Panc1 (cell line): ENCODE measurements at regions not wholly inside any gene's neighbourhood (a gene's known extent, or its start where the extent isn't known, plus 50 kb on each side); places are given as distances from the start of the nearest gene placed in this dataset.

Experiments used
- ATAC-seq: fragments of 200-7000 bp; cut with Tn5 transposase; 2 replicates; pipeline ENCODE4 v1.9.1; 2020; ENCODE audit warnings: mild to moderate bottlenecking, moderate library complexity
- BruUV-seq: library from RNA; stranded (reverse); fragments of 400-500 nt; replicated peaks from 2 replicates; lab custom pipeline; 2021; lab: Mats Ljungman, UMichigan
- CTCF ChIA-PET: fragments of 300-600 bp; sonication (Branson Sonifier 250); formaldehyde crosslinking; loops from one replicate; lab custom pipeline; 2022; ENCODE audit warnings: antibody characterized with exemption; lab: Charles Lee
- POLR2A ChIA-PET: fragments of 300-600 bp; sonication (Branson Sonifier 250); formaldehyde crosslinking; loops from one replicate; lab custom pipeline; 2022; ENCODE audit warnings: antibody characterized with exemption; lab: Charles Lee
- DNase-seq: peaks from one replicate; pipeline ENCODE4 v3.0.0-alpha.2; 2010; ENCODE audit warnings: low read depth, low spot score
- H3K27ac ChIP-seq: 2 replicates; pipeline ENCODE4 v1.5.1; 2011; ENCODE audit warnings: mild to moderate bottlenecking, low read length, inconsistent platforms
- H3K27me3 ChIP-seq: fragments of 200-500 bp; sonication (Bioruptor generic); 2 replicates; pipeline ENCODE4 v1.6.0; 2014; ENCODE audit warnings: low read length, inconsistent platforms; ENCODE audit not compliant: control insufficient read depth, insufficient read depth
- H3K36me3 ChIP-seq: fragments of 200-500 bp; sonication (Bioruptor generic); 2 replicates; pipeline ENCODE4 v1.5.1; 2014; ENCODE audit warnings: inconsistent platforms, mild to moderate bottlenecking, low read length, moderate library complexity; ENCODE audit not compliant: control insufficient read depth, insufficient read depth
- H3K4me1 ChIP-seq: 2 replicates; pipeline ENCODE4 v1.5.1; 2011; ENCODE audit warnings: inconsistent platforms, mild to moderate bottlenecking, low read length, moderate library complexity; ENCODE audit not compliant: control insufficient read depth, insufficient read depth
- H3K4me3 ChIP-seq, 2 experiments: 2 replicates each; pipeline ENCODE4 v1.5.1; 2011 to 2012; ENCODE audit warnings: low read depth in 2 of 2, low read length in 2 of 2, mild to moderate bottlenecking in 2 of 2, inconsistent platforms in 1 of 2, moderate library complexity in 1 of 2
- H3K9me3 ChIP-seq: fragments of 200-500 bp; sonication (Bioruptor generic); 2 replicates; pipeline ENCODE4 v1.5.1; 2014; ENCODE audit warnings: low read depth, mild to moderate bottlenecking, inconsistent platforms, low read length, moderate library complexity; ENCODE audit not compliant: control insufficient read depth, insufficient read depth
- POLR2AphosphoS5 ChIP-seq: IDR thresholded peaks from 2 replicates; pipeline ENCODE4 v1.6.1; 2012; ENCODE audit warnings: mild to moderate bottlenecking, low read depth, low read length, moderate library complexity
- SIN3A ChIP-seq: IDR thresholded peaks from 2 replicates; pipeline ENCODE4 v1.6.1; 2012; ENCODE audit warnings: low read depth, mild to moderate bottlenecking, low read length, moderate library complexity, borderline replicate concordance; ENCODE audit not compliant: insufficient read depth
- TCF7L2 ChIP-seq: IDR thresholded peaks from 2 replicates; pipeline ENCODE4 v1.6.1; 2011; ENCODE audit warnings: mild to moderate bottlenecking, low read depth, low read length, inconsistent platforms
- in situ Hi-C: cut with HindIII; loops from 2 replicates; pipeline ENCODE4 v1.10.0; 2016; ENCODE audit warnings: low sequenced_read_pairs, low pct_unique_long_range_greater_than_20kb
- intact Hi-C: fragments of 100-400 bp; cut with micrococcal nuclease; formaldehyde crosslinking; loops from one replicate; pipeline ENCODE4 v1.10.0; 2022; ENCODE audit not compliant: unreplicated experiment
- TF ChIP-seq, protein P1 (sequence below), 2 experiments: IDR thresholded peaks; 2 replicates each; pipeline ENCODE4 v1.6.1; 2011 to 2012; ENCODE audit warnings: low read depth in 2 of 2, control low read depth in 1 of 2, low read length in 1 of 2, mild to moderate bottlenecking in 1 of 2, moderate library complexity in 1 of 2; ENCODE audit not compliant: insufficient read depth in 1 of 2
- TF ChIP-seq, protein P2 (sequence below): fragments of 450-650 bp; IDR thresholded peaks from 2 replicates; pipeline ENCODE4 v1.5.1; 2017; ENCODE audit warnings: mild to moderate bottlenecking

DNA sequence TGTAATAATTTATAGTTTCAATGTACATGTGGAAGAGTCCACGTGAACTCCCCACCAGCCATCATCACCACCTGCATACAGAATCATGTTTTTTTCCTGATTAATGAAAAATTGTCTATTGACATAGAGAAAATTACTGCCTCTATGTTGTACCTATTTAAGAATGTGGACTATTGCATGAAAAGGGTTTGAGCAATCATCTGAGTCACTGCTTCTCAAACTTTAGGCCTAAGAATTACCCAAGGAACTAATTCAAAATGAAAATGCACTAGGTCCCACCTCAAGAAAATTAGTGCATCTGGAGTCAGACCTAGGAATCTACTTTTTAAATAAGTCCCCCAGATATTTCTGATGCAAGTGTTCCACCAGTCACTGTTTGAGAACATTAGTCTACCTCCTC, 709.3 kb downstream of the MAT2B start:
- intact Hi-C loops = no loop called here
- ChIA-PET POLR2A (no interaction called here), CTCF (no interaction called here)
- ATAC-seq (no peak), DNase-seq (no peak)
- Histone ChIP-seq H3K27me3 (no peaks in the 10 kb centered on the region), H3K9me3 (no peaks in the 10 kb centered on the region), H3K27ac (no peak overlapping the region), H3K36me3 (no peaks in the 10 kb centered on the region), H3K4me1 (no peaks in the 10 kb centered on the region), H3K4me3 (no peak overlapping the region)
- no peak for TF ChIP-seq TCF7L2
- TF ChIP-seq SIN3A = no peak
- TF ChIP-seq, protein P1, sequence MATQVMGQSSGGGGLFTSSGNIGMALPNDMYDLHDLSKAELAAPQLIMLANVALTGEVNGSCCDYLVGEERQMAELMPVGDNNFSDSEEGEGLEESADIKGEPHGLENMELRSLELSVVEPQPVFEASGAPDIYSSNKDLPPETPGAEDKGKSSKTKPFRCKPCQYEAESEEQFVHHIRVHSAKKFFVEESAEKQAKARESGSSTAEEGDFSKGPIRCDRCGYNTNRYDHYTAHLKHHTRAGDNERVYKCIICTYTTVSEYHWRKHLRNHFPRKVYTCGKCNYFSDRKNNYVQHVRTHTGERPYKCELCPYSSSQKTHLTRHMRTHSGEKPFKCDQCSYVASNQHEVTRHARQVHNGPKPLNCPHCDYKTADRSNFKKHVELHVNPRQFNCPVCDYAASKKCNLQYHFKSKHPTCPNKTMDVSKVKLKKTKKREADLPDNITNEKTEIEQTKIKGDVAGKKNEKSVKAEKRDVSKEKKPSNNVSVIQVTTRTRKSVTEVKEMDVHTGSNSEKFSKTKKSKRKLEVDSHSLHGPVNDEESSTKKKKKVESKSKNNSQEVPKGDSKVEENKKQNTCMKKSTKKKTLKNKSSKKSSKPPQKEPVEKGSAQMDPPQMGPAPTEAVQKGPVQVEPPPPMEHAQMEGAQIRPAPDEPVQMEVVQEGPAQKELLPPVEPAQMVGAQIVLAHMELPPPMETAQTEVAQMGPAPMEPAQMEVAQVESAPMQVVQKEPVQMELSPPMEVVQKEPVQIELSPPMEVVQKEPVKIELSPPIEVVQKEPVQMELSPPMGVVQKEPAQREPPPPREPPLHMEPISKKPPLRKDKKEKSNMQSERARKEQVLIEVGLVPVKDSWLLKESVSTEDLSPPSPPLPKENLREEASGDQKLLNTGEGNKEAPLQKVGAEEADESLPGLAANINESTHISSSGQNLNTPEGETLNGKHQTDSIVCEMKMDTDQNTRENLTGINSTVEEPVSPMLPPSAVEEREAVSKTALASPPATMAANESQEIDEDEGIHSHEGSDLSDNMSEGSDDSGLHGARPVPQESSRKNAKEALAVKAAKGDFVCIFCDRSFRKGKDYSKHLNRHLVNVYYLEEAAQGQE (IDR thresholded peaks at IDR 0.05; ENCODE audit: insufficient read depth in 1 of 2, low read depth in 2 of 2, low read length in 1 of 2) = no peak
- TF ChIP-seq POLR2AphosphoS5 = no peak
- TF ChIP-seq, protein P2, sequence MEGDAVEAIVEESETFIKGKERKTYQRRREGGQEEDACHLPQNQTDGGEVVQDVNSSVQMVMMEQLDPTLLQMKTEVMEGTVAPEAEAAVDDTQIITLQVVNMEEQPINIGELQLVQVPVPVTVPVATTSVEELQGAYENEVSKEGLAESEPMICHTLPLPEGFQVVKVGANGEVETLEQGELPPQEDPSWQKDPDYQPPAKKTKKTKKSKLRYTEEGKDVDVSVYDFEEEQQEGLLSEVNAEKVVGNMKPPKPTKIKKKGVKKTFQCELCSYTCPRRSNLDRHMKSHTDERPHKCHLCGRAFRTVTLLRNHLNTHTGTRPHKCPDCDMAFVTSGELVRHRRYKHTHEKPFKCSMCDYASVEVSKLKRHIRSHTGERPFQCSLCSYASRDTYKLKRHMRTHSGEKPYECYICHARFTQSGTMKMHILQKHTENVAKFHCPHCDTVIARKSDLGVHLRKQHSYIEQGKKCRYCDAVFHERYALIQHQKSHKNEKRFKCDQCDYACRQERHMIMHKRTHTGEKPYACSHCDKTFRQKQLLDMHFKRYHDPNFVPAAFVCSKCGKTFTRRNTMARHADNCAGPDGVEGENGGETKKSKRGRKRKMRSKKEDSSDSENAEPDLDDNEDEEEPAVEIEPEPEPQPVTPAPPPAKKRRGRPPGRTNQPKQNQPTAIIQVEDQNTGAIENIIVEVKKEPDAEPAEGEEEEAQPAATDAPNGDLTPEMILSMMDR = no peak
- in situ Hi-C loops = no loop called here
- BruUV-seq = no TSS peak

DNA sequence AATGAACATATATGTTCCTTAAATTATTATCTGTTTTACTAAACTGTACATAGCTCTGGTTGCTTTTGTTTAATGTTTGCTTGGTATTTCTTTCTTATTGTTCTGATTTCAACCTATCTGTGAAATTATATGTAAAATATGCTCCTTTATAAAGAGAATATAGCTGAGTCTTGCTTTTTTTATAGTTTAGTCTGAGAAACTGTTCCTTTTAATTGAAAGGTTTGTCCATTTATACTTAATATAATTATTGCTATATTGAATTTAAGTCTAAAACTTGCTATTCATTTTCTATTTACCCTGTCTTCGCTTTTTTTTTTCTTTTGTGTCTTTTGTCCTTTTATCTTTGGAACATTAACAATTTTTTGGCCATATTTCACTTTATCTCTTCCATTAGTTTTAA, 712.0 kb downstream of the MAT2B start:
- CTCF ChIA-PET = no interaction called here
- intact Hi-C loops = no loop called here
- H3K27ac ChIP-seq = no peak overlapping the region
- no peak for DNase-seq
- TF ChIP-seq, protein P1 (IDR thresholded peaks at IDR 0.05; ENCODE audit: insufficient read depth in 1 of 2, low read depth in 2 of 2, low read length in 1 of 2) = no peak
- TF ChIP-seq, protein P2 = no peak
- TF ChIP-seq POLR2AphosphoS5 (no peak), TCF7L2 (no peak), SIN3A (no peak)
- H3K9me3 ChIP-seq = no peaks in the 10 kb centered on the region
- no peak for ATAC-seq
- no peak overlapping the region for H3K4me3 ChIP-seq
- H3K36me3 ChIP-seq = no peaks in the 10 kb centered on the region
- POLR2A ChIA-PET = no interaction called here
- H3K4me1 ChIP-seq = no peaks in the 10 kb centered on the region
- H3K27me3 ChIP-seq = no peaks in the 10 kb centered on the region
- no TSS peak for BruUV-seq
- in situ Hi-C loops = no loop called here
